HG03097 (cell line): ENCODE measurements at regions not wholly inside any gene's neighbourhood (a gene's known extent, or its start where the extent isn't known, plus 50 kb on each side); places are given as distances from the start of the nearest gene placed in this dataset.
"Not testable (repeated sequence)": the region's sequence is repeated elsewhere in the genome, so short reads cannot be mapped to it uniquely, and the experiment has no call there.

ENCODE experiments used
- ATAC-seq: cut with Tn5 transposase; IDR thresholded peaks from one replicate; pipeline ENCODE4 v1.9.1; 2021; ENCODE audit not compliant: unreplicated experiment, low FRiP score

DNA sequence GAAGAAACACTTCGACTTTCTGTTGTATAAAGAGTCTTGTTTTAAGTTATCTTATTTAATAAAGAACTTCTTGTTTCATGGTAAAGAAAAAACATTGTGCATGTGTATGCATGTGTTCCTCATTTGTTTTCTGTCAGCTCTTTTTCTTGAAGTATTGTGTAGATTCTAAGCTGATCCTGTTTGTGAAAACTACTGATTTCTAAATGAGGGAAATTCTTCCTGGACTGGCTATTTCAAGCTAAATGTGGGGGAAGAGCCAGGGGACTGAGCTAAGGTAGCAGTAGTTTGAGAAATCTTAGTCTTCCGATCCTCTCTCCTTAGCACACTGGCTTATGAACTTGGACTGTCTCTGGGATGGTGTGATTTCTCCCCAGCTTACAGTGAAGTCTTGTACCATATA is 56.4 kb upstream of the RBMS1 start:
- no peak for ATAC-seq

DNA sequence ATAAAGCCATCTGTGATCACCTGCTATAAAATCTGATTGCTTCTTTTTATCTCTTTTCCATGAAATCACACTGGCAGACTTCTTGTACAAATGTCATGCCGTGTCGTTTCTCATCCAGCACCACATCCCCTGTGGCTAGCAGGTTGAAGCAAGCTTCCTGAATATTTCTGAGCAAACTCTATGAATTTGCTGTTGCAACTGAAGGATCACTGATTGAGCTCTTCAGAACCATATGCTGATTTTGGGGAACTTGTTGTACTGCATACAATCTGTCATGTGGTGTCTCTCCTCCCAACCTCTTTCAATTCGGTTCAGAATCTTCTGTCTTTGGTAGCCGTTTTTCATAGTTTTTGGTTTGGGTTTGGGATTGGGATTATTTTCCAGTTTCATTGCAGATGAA is 57.7 kb upstream of the RBMS1 start:
- no peak for ATAC-seq

DNA sequence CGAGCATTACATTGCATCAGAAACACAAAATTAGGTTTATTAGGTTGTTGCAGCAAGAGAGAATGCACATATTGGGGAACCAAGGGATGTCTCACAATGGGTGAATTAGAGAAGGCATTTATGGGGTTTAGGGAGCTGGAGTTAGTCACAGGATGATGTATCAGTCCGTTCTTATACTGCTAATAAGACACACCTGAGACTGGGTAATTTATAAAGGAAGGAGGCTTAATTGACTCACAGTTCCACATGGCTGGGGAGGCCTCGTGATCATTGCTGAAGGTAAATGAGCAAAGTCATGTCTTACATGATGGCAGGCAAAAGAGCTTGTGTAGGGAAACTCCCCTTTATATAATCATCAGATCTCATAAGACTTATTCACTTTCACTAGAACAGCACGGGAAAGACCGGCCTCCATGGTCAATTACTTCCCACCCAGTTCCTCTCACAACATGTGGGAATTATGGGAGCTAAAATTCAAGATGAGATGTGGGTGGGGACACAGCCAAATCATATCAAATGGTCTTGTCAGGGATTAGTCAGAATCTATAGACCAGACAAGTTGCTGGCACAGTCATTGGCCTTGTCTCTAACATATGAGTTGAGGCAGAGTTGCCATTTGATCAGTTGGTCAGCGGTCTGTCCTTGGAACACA is 61.9 kb upstream of the RBMS1 start:
- ATAC-seq = no peak

DNA sequence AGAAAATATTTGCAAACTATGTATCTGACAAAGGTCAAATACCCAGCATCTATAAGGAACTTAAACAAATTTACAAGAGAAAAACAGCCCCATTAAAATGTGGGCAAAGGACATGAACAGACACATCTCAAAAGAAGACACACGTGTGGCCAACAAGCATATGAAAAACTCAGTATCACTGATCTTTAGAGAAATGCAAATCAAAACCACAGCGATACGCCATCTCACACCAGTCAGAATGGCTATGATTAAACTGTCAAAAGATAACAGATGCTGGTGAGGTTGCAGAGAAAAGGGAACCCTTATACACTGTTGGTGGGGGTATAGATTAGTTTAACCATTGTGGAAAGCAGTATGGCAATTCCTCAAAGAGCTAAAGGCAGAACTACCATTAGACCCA is 64.3 kb upstream of the RBMS1 start:
- no peak for ATAC-seq

DNA sequence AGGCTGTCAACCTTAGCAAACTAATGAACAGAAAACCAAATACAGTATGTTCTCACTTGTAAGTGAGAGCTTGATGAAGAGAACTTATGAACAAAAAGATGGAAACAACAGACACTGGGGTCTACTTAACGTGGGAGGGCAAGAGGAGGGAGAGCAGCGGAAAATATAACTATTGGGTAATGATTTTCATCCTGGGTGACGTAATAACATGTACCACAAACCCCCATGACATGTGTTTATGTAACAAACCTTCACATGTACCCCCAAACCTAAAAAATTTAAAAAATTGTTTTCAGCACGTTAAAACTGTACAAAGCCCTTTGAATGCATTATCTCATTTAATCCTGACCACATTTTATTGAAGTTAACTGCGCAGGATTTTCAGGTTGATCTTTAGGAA is 64.9 kb upstream of the RBMS1 start:
- ATAC-seq = no peak

DNA sequence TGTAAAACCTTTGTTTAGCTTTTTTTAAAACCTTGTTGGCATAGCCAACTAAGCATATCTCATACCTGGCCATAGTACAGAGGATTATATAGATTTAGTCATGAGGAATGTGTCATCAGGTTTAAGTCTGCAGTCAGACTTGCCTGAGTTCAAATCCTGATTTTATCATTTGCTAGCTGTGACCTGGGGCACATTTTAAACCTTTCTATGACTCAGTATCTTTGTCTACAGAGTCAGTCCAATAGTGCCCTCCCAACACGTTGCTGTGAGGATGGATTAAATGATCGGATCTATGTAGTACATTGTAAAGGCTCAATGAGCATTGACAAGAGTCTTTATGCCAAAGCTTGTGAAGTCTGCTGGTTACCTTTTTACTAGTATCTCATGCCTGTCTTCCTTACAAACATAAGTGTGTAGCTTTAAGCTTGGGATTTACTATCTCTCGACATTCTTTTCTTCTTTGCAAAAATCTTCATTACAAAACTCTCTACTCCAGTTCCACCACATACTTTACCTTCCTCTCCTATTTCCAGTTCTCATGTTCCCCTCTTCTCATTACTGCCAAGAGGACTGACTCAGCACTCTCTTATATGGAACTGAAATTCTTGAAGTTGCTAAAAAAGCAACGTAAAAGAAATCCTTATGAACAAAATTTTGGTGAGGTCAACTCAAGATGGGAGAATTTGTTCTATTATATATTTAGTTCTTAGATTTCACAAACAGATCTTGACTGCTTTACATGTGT is 68.1 kb upstream of the RBMS1 start:
- ATAC-seq = no peak

DNA sequence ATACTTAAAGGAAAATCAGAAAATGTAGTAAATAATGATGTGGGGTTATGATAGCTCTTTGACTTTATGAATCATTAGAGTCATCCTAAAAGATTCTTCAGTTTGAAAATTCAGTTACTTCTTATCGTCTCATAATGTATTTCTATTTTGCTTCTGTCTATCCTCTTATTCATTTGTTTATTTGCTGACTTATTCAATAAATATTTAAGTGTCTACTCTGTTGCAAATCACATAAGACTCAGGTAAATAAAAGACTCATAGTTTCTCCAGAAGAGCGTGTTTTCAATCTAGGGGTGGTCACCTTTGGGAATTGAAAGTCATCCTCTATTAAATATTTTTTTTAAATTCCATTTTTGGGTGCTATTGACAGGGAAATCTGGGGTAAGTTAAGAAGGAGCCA is 69.1 kb upstream of the RBMS1 start:
- ATAC-seq = no peak

DNA sequence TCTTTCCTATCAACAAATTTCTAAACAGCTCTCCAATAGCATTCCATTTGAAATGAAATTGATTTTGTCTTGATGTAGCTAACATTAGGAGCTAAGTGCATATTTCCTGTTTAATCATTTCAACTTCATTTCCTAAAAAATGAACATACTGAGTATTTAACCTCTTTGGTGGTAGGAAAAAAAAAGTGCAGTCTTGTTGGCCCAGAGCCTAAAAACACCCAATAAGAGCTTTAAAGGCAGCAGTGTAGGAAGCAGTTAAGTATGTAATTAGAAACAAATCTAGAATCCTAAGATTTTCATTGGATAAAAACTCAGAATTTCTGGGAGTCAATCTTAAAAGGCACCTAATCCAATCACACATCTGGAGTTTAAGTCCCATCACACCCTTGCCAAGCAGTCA is 71.0 kb upstream of the RBMS1 start:
- no peak for ATAC-seq

DNA sequence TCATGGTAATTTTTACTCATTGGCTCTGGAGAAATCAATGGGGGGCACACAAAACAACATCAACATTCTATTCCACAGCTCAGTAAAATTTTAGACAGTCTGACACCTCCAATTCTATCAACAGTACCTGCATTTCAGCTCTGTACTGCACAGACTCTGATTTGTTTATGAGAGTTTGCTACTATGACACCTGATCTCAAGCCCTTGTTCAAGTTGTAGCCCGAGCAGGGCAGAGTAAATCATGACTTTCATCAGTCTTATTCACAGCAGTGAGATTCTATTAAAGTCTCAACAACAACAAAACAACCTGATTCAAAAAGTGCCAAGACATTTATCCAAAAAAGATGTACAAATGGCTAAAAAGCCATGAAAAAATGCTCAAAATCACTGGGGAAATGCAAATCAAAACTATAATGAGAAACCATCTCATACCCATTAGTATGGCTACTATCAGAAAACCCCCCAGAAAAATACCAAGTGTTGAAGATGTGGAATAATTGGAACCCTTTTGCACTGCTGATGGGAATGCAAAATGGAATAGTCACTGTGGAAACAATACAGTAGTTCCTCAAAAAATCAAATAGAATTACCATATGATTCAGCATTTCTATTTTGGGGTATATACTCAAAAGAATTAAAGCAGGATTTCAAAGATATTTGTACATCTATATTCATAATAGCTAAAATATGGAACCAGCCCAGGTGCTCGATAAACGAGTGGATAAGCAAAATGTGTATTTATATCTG is 71.7 kb upstream of the RBMS1 start:
- ATAC-seq = no peak

DNA sequence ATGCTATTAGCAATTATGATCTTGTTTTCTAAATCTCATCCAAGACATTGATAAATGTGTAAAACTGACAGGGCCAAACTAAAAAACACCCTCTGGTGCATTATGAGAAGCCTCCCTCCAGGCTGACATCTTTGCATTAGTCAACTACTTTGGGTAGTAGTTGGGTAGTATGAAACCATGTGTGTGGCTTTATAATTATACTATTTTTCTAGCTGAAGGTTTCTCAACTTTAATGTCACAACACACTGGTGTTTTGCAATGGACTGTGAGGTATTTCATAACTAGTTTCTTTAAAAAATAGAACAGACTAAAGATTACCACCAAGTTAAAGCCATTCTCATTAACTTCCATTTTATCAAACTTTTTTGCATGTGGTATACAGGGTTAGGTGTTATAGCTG is 73.1 kb upstream of the RBMS1 start:
- no peak for ATAC-seq

DNA sequence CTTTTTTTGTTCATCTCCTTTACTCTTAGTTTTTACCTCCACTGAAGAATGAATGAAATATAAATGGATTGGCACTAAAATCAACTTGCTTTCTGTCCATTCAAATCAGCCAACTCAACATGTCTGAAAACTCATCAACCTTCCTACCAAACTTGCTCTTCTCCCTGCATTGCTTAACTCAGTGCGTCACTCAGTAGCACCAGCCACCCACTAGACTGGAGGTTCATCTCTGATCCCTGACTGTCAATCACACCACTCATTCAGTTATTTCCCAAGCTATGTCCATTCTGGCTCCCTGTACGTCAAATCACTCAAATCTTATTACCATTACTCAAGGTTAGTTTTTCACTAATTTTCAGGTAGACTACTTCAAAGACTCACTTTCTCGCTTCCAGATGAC is 75.2 kb upstream of the RBMS1 start:
- no peak for ATAC-seq

DNA sequence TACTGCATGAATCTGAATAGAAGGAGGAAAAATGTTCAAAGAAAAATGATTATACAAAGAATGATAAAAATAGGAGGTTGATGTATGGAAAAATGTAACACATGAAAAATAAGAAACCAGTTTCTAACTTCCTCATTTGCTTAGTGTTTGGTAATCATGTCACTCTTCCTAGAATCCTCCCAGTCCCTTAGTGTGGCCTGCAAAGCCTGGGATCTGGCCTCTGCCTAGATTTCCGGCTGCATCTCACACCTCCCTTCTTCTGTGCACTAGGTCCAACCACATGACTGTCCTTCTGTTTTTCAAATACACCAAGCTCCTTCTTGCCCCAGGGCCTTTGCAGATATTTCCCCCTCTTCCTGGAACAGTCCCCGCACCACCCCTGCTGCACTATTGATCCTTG is 76.8 kb upstream of the RBMS1 start:
- ATAC-seq = no peak

DNA sequence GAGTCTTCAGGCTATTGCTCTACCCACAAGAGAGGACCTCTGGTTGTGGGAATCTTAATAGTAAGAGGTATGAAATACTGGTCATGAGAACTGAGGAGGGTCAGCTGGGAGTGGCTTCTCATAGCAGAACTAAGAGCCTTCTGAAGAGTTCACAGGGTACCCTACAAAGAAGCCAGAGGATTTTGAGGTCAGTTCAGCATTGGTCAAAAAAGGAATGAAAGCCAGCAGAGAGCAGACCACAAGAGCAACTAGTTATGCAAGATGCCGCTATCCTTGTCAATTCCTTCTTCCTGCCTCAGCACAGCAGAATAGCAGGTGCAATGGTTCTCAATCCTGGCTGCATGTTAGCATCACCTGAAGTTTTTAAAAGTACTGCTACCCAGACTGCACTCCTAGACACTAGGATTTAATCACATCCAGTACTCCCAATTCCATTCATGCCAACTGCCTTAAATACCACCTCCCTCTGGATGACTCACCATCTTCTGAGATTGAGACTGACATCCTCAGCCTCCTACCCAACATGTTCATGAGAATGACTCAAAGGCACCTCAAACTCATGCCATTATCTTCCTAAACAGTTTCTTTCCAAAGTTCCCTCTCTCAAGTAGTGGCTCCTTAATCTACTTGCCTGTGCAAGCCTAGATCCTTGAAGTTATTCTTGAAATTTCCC is 81.0 kb upstream of the RBMS1 start:
- ATAC-seq = no peak

DNA sequence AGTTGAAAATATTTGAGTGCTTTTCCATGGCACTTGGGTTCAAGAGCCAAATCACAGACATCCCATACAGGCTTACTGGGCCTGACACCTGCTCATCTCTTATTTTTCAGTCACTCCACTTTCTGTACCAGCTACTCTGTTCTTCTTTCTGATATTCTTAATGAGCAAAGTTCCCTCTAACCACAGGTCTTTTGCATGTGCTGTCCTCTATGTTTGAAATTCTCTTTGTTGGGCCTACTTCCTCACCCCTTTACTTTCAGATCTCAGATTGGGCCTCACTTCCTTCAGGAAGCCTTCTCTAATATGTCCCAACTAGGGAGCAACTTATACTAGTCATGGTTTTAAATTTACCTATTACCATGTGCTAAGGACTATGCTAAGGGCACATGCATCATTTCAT is 81.8 kb upstream of the RBMS1 start:
- no peak for ATAC-seq

DNA sequence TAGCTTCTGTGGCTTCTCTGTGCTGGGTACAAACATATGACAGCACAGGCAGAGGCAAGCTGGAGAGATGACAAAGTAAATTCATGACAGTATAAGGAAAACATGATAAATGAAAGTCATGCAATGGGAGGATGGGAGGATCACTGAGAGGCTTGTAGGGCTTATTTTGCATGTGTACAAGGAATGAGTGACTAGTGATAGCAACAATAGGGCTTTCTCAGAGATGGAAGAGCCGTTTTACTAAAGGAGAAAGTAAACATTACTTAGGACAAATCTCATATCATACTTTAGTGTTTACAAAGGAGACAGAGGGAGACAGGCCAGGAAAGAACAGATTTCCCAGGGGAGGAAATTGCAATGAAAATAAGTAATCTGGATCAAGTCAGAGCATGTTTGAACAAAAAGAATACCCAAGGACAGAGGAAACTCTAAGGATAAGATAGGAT is 82.5 kb upstream of the RBMS1 start:
- no peak for ATAC-seq

DNA sequence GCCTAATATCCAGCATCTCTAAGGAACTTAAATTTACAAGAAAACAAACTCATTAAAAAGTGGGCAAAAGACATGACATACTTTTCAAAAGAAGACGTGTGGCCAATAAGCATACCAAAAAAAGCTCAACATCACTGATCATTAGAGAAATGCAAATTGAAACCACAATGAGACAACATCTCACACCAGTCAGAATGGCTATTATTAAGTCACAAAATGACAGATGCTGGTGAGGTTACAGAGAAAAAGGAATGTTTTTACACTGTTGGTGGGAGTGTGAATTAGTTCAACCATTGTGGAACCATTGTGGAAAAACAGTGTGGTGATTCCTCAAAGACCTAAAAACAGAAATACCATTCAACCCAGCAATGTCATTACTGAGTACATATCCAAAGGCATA is 83.5 kb upstream of the RBMS1 start:
- ATAC-seq = not testable (repeated sequence)

DNA sequence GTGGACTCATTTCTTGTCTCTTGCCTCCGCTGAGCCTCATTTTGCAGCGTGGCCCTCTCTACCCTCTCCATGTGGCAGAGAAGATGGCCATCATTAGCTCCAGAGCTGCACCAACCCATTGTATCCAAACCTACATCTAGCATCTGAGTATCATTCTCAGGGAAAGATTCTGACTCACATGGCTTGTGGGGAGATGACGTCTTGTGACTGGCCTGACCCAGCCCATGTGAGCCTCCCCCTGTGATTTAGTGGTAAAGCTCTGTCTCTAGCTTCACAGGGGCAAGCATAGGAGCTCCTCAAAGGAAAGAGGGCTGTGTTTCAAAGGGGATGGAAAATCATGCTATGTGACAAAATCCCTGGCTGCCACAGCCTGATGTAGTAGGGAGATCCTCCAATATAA is 87.4 kb upstream of the RBMS1 start:
- ATAC-seq = no peak

DNA sequence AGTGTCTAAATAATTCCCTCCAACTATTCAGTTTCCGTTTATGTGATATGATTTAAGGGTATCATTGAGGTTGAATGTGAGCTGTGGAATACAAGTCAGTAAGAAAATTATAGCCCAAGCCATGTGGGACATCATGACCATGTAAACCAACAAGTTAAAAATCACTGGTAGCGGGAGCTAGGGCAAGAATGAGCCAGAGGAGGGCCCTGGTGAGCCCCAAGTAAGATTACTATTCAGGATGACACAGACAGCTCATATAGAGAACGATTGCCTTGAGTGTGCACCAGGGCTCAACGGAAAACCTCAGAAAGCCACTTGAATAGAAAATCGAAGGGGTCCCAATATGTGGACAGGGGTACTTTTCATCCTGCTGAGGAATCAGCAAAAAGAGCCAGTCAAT is 87.8 kb upstream of the RBMS1 start:
- ATAC-seq = no peak

DNA sequence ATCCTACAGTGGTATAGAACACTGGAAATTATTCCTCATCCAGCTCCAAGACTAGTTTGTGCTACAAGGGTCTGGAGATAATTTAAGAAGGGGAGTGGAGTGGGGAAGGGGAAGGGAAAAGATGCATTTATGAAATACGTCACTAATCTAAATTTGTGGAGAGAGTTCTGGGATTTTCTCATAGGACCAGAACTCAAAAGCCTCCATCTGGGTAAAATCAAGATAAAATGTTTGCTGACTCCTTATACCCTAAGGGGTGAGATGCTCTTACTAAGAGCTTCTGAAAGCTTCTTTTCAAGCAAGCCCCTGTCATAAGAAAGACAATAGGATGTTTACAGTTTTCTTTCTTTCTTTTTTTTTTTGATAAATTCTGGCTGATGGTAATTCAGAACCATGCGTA is 88.5 kb upstream of the RBMS1 start:
- ATAC-seq = no peak

DNA sequence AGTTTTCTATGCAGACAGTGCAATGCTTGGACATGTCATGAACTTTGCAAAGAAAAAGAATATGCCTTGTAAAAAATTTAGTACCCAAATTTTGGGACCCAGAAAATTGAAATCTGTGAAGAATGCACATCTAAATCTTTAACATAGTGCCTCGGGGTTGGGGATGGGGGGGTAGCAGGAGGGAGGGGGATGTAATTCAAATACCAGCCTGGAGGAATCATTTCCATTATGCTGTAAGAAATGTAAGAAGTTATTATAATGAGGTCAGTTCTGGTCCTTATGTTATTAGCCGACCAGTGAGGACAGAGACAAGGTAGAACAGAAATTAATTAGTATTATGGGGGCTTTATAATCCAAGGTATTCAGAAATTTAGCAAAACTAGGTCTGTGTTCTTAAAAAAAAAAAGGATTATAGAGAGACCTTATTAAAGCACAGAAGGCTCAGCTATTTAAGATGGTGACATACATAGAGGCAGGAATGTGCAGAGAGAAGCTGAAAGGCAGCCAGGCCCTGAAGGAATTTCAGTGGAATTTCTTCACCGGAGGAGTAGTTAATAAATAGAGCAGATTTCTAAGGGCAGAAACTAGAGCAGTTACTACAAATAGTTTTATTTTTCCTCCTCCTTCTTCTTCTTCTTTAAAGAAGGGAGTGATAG is 89.0 kb upstream of the RBMS1 start:
- ATAC-seq = no peak

DNA sequence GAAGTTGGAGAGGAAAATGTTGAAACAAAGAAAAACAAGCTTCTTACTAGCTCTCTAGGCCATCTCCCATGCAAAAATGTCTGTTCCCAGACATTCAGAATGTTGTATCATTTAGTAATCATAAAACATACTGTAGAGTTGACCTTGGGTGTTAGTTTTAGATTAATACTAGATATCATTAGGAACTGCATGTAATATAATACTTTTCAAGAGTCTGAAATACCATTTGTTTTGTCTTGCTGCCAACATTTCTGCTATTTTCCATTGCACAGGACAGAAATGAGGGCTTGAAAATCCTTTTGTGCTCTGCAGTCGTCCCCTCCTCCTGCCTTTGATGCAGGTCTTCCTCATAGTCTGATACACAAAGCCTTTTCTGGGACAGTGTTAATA is 89.5 kb upstream of the RBMS1 start:
- no peak for ATAC-seq
